ENCODE measurements at regions not wholly inside any gene's neighbourhood (a gene's known extent, or its start where the extent isn't known, plus 50 kb on each side); places are given as distances from the start of the nearest gene placed in this dataset.

DNA sequence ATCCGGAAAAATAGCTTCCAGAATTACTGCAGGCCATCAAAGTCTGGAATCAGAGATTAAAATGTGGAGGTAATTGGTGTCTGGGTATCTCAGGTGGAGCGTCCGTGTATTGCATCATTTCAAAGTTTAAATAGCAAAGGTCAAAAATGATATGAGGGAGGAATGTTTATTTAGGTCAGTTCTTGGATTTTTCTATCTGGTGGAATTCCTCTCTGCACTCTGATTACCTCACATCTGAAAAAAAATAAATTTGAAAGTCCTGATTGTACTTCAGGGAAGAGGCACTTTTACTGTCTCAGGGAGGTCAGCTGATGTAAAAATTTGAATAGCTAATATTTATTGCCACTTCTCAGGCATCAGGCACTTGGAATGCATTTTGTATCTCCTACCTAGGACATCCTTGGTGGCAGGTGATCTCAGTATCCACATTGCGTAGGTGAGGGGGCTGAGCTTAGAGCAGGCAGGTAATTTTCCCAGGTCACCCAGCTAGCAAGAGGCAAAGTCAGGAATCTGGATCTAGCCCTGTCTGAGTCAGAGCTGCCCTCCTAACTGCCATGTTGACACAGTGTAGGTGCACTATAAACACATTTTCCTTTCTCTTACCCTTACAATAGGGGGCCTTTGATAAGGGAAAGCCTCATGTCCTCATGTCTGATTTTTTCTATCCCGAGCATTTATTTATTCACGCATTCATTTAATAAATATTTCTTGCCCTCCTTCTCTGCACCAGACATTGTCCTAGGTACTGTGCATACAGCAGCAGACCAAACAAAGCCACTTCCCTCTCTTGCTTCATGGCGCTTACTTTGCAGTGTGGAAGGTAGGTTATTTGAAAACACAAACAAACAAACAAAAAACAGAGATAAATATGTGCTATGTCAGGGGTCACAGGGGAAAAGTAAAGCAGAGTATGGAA is 454.3 kb downstream of the HAPSTR1 start:
- TF ChIP-seq CTCF (IDR thresholded peaks at IDR 0.05) (no peak), POLR2A (IDR thresholded peaks at IDR 0.05) (no peak)

All from body of pancreas (tissue), 4 donors.